DOHH2 (cell line): ENCODE measurements at regions not wholly inside any gene's neighbourhood (a gene's known extent, or its start where the extent isn't known, plus 50 kb on each side); places are given as distances from the start of the nearest gene placed in this dataset.

Source experiments
- CTCF ChIP-seq: fragments of 200-600 bp; sonication (generic); IDR thresholded peaks from one replicate; pipeline ENCODE4 v1.5.1; 2014; ENCODE audit warnings: antibody characterized with exemption, mild to moderate bottlenecking, low read depth, low read length; ENCODE audit not compliant: poor library complexity, severe bottlenecking
- EZH2phosphoT487 ChIP-seq: fragments of 200-600 bp; sonication (generic); IDR thresholded peaks from 2 replicates; pipeline ENCODE4 v1.6.1; 2017; ENCODE audit warnings: borderline replicate concordance, mild to moderate bottlenecking, antibody characterized with exemption, low read length, moderate library complexity, mixed read lengths

GRCh38 chr3:109702976-109703375 lies 365.6 kb upstream of the DPPA4 start:
- TF ChIP-seq CTCF (no peak), EZH2phosphoT487 (no peak)
